ENCODE measurements at regions not wholly inside any gene's neighbourhood (a gene's known extent, or its start where the extent isn't known, plus 50 kb on each side); places are given as distances from the start of the nearest gene placed in this dataset.

GRCh38 chr5:96576876-96577275 is 85.3 kb upstream of the CAST start:
- Histone ChIP-seq H3K4me3 (no peak overlapping the region), H3K27ac (no peak overlapping the region), H3K36me3 (no peaks in the 10 kb centered on the region), H3K9me3 (no peaks in the 10 kb centered on the region), H3K4me1 (no peaks in the 10 kb centered on the region), H3K27me3 (no peaks in the 10 kb centered on the region)
- WGBS: 54% methylated on average over 3 of the region's 3 CpGs
- TF ChIP-seq CTCF (IDR thresholded peaks at IDR 0.05): no peak
- no peak for TF ChIP-seq EP300 (IDR thresholded peaks at IDR 0.05)
- no peak for TF ChIP-seq POLR2A (IDR thresholded peaks at IDR 0.05)
- TF ChIP-seq POLR2AphosphoS5 (IDR thresholded peaks at IDR 0.05): no peak
- DNase-seq (ENCODE audit: low spot score in 2 of 2): no peak

- no peaks in the 10 kb centered on the region for H3K36me3 ChIP-seq
- no peaks in the 10 kb centered on the region for H3K27me3 ChIP-seq
- no peak for DNase-seq (ENCODE audit: low spot score in 2 of 2)
- no peak overlapping the region for H3K27ac ChIP-seq
- TF ChIP-seq POLR2AphosphoS5 (IDR thresholded peaks at IDR 0.05) (no peak), EP300 (IDR thresholded peaks at IDR 0.05) (no peak), POLR2A (IDR thresholded peaks at IDR 0.05) (no peak), CTCF (IDR thresholded peaks at IDR 0.05) (no peak)
- H3K9me3 ChIP-seq: no peaks in the 10 kb centered on the region
- no peaks in the 10 kb centered on the region for H3K4me1 ChIP-seq
- H3K4me3 ChIP-seq: no peak overlapping the region
Observed at GRCh38 chr5:96577909-96578308, 84.3 kb upstream of the CAST start.

GRCh38 chr5:96579711-96580110 is 82.5 kb upstream of the CAST start:
- Histone ChIP-seq H3K9me3 (no peaks in the 10 kb centered on the region), H3K4me1 (no peaks in the 10 kb centered on the region), H3K27me3 (peaks cover 1% of the 10 kb centered on the region), H3K27ac (no peak overlapping the region), H3K4me3 (no peak overlapping the region), H3K36me3 (no peaks in the 10 kb centered on the region)
- no peak for TF ChIP-seq EP300 (IDR thresholded peaks at IDR 0.05)
- no peak for TF ChIP-seq POLR2AphosphoS5 (IDR thresholded peaks at IDR 0.05)
- TF ChIP-seq POLR2A (IDR thresholded peaks at IDR 0.05): no peak
- TF ChIP-seq CTCF (IDR thresholded peaks at IDR 0.05): no peak
- WGBS: 79% methylated on average over 2 of the region's 2 CpGs
- DNase-seq (ENCODE audit: low spot score in 2 of 2): no peak

GRCh38 chr5:96582343-96582742 is 79.8 kb upstream of the CAST start:
- H3K36me3 ChIP-seq: no peaks in the 10 kb centered on the region
- DNase-seq (ENCODE audit: low spot score in 2 of 2): no peak

GRCh38 chr5:96584712-96585111 is 77.5 kb upstream of the CAST start:
- Histone ChIP-seq H3K4me3 (no peak overlapping the region), H3K27ac (no peak overlapping the region), H3K36me3 (no peaks in the 10 kb centered on the region), H3K27me3 (peaks cover 3% of the 10 kb centered on the region), H3K9me3 (no peaks in the 10 kb centered on the region), H3K4me1 (no peaks in the 10 kb centered on the region)
- DNase-seq (ENCODE audit: low spot score in 2 of 2): no peak
- TF ChIP-seq POLR2A (IDR thresholded peaks at IDR 0.05) (no peak), POLR2AphosphoS5 (IDR thresholded peaks at IDR 0.05) (no peak)
- WGBS: 60% methylated on average over 6 of the region's 6 CpGs

More at GRCh38 chr5:96582343-96582742, 79.8 kb upstream of the CAST start:
- Histone ChIP-seq H3K9me3 (no peaks in the 10 kb centered on the region), H3K4me1 (no peaks in the 10 kb centered on the region), H3K27me3 (peaks cover 3% of the 10 kb centered on the region), H3K4me3 (no peak overlapping the region), H3K27ac (no peak overlapping the region)
- TF ChIP-seq CTCF (IDR thresholded peaks at IDR 0.05) (no peak), POLR2AphosphoS5 (IDR thresholded peaks at IDR 0.05) (no peak), EP300 (IDR thresholded peaks at IDR 0.05) (no peak), POLR2A (IDR thresholded peaks at IDR 0.05) (no peak)
- 64% methylated on average over 11 of the region's 11 CpGs for WGBS

- Histone ChIP-seq H3K36me3 (no peaks in the 10 kb centered on the region), H3K4me3 (no peak overlapping the region), H3K27ac (no peak overlapping the region), H3K9me3 (no peaks in the 10 kb centered on the region), H3K4me1 (no peaks in the 10 kb centered on the region), H3K27me3 (peaks cover 3% of the 10 kb centered on the region)
- no peak for DNase-seq (ENCODE audit: low spot score in 2 of 2)
- WGBS: 74% methylated on average over 1 of the region's 1 CpG
- TF ChIP-seq EP300 (IDR thresholded peaks at IDR 0.05) (no peak), CTCF (IDR thresholded peaks at IDR 0.05) (no peak), POLR2AphosphoS5 (IDR thresholded peaks at IDR 0.05) (no peak), POLR2A (IDR thresholded peaks at IDR 0.05) (no peak)
Observed at GRCh38 chr5:96588539-96588938, 73.6 kb upstream of the CAST start.

Measured in suprapubic skin (tissue), 4 donors.